HFF-Myc (cell line): ENCODE measurements at regions not wholly inside any gene's neighbourhood (a gene's known extent, or its start where the extent isn't known, plus 50 kb on each side); places are given as distances from the start of the nearest gene placed in this dataset.

Experiments
- DNase-seq: peaks from one replicate; pipeline ENCODE4 v3.0.0-alpha.2; 2011; ENCODE audit warnings: low read depth; ENCODE audit errors: extremely low read depth
- H3K4me3 ChIP-seq: replicated peaks from 2 replicates; pipeline ENCODE4 v1.5.1; 2011; ENCODE audit warnings: low read depth, mild to moderate bottlenecking, control low read depth, low read length
- CTCF ChIP-seq: IDR thresholded peaks from 2 replicates; pipeline ENCODE4 v1.5.1; 2012; ENCODE audit warnings: mild to moderate bottlenecking, low read depth, low read length, control low read depth; ENCODE audit errors: missing control alignments

DNA sequence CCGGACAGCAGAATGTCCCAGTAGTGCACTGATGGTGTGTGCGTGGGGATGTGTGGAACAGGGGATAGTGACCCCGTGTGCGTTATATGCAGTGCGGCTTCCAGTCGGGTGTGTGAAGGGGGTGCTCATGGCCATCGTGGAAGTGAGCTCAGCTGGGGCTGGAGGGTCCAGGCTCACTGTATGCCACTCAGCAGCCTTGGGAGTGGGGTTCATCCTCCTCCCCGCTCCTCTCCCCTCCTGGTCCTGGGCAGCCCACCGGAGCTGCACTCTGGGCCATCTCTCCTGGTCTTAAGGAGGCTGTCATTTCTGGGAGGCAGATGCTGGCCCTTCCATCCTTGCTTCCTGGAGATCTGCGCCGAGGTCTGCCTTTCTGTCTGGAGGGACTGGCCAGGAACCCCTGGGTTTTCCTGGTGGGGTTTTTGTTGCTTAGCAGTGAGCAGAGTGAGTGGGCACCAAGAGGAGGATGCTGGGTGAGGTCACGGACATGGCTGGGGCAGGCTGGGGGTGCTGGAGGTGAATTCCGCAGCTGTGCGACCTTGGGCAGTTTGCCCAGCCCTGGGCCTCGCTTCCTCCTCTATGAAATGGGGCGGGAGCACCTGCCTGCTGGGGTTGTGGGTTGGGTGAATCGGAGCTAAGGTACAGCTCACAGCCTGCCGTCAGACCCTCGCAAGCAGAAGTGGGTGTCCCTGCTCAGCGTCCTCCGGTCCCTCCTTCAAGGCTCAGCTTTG lies 164.1 kb downstream of the SEC14L1 start:
- H3K4me3 ChIP-seq, result no peak overlapping the region
- TF ChIP-seq CTCF, result no peak
- no peak for DNase-seq

GRCh38 chr17:77306048-77306789 lies 165.4 kb downstream of the SEC14L1 start:
- TF ChIP-seq CTCF, result no peak
- DNase-seq, result no peak
- H3K4me3 ChIP-seq, result no peak overlapping the region

GRCh38 chr17:77306790-77307478 lies 166.2 kb downstream of the SEC14L1 start:
- no peak for TF ChIP-seq CTCF
- no peak overlapping the region for H3K4me3 ChIP-seq
- DNase-seq, result no peak

DNA sequence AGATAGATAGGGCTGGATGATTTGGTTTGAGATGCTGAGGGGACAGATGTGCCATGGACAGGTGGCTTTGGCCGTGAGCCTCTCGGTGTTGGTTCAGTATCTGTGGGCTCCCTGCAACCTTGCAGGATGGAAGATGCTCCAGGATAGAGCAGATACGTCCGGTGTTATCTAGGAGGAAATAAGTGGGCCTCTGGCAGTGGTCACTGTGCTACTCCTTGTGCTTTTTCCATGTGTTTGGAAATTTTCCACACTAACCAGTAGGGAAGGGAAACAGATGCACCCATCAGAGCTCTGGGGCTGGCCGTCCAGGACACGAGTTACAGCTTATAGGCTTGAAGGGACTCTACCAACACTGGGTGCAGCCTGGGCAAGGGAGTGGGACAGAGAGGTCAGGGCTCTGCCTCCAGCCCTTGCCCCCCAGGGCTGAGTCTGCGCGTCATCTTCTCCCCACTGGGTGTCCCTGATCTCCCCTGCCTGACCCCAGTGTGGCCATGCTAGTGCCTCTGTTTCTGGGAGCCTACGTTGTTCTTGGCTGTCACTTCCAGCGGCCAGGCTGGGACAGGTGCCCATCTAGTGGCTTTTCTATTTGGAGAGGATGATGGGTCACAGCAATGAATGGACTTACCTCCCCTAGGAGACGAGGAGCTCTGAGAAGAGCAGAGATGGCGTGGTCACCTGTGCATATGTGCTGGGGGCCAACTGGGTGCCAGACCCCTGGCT lies 166.9 kb downstream of the SEC14L1 start:
- no peak for DNase-seq
- TF ChIP-seq CTCF, result no peak
- no peak overlapping the region for H3K4me3 ChIP-seq

DNA sequence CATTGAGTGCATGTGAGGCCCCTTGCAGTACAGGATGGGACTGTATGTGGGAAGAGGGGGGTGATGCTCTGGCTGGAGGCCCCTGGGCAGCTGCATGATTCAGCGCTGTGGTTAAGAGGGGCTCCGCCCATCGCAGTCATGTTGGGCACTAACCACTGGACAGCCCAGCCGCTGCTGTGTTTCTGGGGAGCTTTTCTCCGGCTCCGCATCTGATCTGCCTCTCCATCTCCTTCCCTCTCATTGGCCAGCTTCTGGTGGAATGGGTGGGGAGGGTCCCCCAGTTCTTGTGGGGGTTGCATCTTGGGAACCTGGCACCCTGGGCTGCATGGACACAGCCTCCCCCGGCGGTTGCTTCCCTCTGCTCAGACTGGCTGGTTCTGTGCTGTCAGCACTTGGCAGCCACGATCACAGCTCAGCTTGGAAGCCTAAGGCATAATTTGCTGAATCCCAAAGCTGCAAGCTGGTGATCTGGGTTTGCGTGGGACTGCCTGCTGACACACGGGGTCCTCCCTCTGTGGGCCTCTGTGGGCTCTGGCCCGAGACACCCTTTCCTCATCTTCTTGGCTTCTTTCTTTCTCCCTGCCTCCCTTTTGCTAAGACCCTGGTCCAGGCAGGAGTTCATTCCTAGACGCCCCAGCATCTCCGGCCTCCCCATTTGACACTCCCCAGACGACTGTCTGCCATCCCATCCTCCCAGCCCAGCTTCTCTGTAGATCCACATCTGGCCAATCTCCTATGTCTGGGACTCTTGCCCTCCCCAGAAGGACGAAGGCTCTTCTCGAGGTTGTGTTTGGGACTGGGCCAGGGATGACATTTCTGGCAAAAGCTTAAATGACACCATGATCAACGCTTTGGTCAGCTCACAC lies 168.3 kb downstream of the SEC14L1 start:
- no peak overlapping the region for H3K4me3 ChIP-seq
- TF ChIP-seq CTCF, result no peak
- DNase-seq, result no peak

- H3K4me3 ChIP-seq, result no peak overlapping the region
- DNase-seq, result no peak
- TF ChIP-seq CTCF, result no peak
Measured at GRCh38 chr17:77310336-77310735, 169.6 kb downstream of the SEC14L1 start.
